Upper lobe of left lung (tissue), 6 donors: ENCODE measurements at regions not wholly inside any gene's neighbourhood (a gene's known extent, or its start where the extent isn't known, plus 50 kb on each side); places are given as distances from the start of the nearest gene placed in this dataset.
"Not testable (repeated sequence)": the region's sequence is repeated elsewhere in the genome, so short reads cannot be mapped to it uniquely, and the experiment has no call there.

Experiments used
- ATAC-seq, 2 donors: fragments of 200-7000 bp; cut with Tn5 transposase; one replicate each; pipeline ENCODE4 v1.9.1; 2022; ENCODE audit warnings: mild to moderate bottlenecking in 2 of 2, moderate library complexity in 2 of 2; ENCODE audit not compliant: low FRiP score in 2 of 2
- DNase-seq, 2 donors: peaks; one replicate each; pipeline ENCODE4 v3.0.0-alpha.2; 2019 to 2020
- H3K27ac ChIP-seq, 4 donors: fragments of 200-600 bp; sonication (generic); one replicate each; pipeline ENCODE4 v1.5.1; 2016 to 2019
- H3K27me3 ChIP-seq, 4 donors: fragments of 200-600 bp; sonication (generic); one replicate each; pipeline ENCODE4 v1.5.1; 2017 to 2019
- H3K36me3 ChIP-seq, 4 donors: fragments of 200-600 bp; sonication (generic); one replicate each; pipeline ENCODE4 v1.5.1; 2016 to 2019
- H3K4me1 ChIP-seq, 4 donors: fragments of 200-600 bp; sonication (generic); one replicate each; pipeline ENCODE4 v1.5.1; 2018 to 2019
- H3K4me3 ChIP-seq, 4 donors: fragments of 200-600 bp; sonication (generic); one replicate each; pipeline ENCODE4 v1.5.1; 2017 to 2019; ENCODE audit warnings: mild to moderate bottlenecking in 2 of 4, moderate library complexity in 1 of 4
- H3K9me3 ChIP-seq, 4 donors: fragments of 200-600 bp; sonication (generic); one replicate each; pipeline ENCODE4 v1.5.1; 2018 to 2019
- EP300 ChIP-seq, 4 donors: sonication (generic); formaldehyde crosslinking; IDR thresholded peaks; one replicate each; pipeline ENCODE4 v1.5.1; 2017; ENCODE audit warnings: antibody characterized with exemption in 4 of 4, control low read depth in 2 of 4
- POLR2A ChIP-seq, 4 donors: fragments of 450-650 bp; IDR thresholded peaks; one replicate each; pipeline ENCODE4 v1.5.1; 2016 to 2017; ENCODE audit warnings: antibody characterized with exemption in 4 of 4, mild to moderate bottlenecking in 2 of 4
- POLR2AphosphoS5 ChIP-seq, 2 donors: sonication (generic); formaldehyde crosslinking; IDR thresholded peaks; one replicate each; pipeline ENCODE4 v1.5.1; 2017; ENCODE audit warnings: antibody characterized with exemption in 2 of 2
- WGBS, 2 donors: methylation state at CpG; one replicate each; pipeline ENCODE4 v1.1.5; 2017 to 2018; 5-methylcytosine and 5-hydroxymethylcytosine counted together
- TF ChIP-seq, protein P1 (sequence below), 6 experiments: fragments of 450-650 bp in 4 of 6; fragments of 200-600 bp in 2 of 6; sonication (generic) in 2 of 6; IDR thresholded peaks; one replicate each; pipeline ENCODE4 v1.5.1; 2016 to 2019; ENCODE audit warnings: antibody characterized with exemption in 6 of 6
- donor health status: DM: no; HTN: no; CAD: no; lungs with moderate emphysema.
- donor health status: DM: no; HTN: yes; CAD: no; lungs with severe emphysema.

DNA sequence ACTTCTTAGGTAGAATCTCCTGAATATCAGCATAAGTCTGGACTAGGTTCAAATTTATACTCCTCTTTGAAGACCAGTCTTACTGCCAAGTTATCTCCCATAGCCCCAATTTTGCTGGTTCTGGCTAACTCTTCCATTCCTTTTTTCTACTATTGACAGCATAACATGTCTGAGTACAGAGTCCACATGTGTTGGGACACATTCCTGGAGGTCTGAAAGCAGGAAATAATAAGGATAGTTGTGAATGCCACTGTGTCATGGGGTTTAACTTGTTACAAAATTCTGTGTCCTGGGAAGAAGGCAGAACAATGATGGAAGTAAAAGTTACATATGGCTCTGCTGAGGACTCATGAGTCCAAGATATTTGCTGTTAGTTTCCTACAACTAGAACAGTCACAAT is 57.4 kb upstream of the ZBTB20 start:
- TF ChIP-seq POLR2AphosphoS5 (IDR thresholded peaks at IDR 0.05) (no peak), EP300 (IDR thresholded peaks at IDR 0.05) (no peak), POLR2A (IDR thresholded peaks at IDR 0.05) (no peak)
- TF ChIP-seq, protein P1, sequence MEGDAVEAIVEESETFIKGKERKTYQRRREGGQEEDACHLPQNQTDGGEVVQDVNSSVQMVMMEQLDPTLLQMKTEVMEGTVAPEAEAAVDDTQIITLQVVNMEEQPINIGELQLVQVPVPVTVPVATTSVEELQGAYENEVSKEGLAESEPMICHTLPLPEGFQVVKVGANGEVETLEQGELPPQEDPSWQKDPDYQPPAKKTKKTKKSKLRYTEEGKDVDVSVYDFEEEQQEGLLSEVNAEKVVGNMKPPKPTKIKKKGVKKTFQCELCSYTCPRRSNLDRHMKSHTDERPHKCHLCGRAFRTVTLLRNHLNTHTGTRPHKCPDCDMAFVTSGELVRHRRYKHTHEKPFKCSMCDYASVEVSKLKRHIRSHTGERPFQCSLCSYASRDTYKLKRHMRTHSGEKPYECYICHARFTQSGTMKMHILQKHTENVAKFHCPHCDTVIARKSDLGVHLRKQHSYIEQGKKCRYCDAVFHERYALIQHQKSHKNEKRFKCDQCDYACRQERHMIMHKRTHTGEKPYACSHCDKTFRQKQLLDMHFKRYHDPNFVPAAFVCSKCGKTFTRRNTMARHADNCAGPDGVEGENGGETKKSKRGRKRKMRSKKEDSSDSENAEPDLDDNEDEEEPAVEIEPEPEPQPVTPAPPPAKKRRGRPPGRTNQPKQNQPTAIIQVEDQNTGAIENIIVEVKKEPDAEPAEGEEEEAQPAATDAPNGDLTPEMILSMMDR (IDR thresholded peaks at IDR 0.05), result no peak
- no peaks in the 10 kb centered on the region for H3K27me3 ChIP-seq
- H3K9me3 ChIP-seq, result no peaks in the 10 kb centered on the region
- ATAC-seq (no peak), DNase-seq (no peak)
- no peak overlapping the region for H3K4me3 ChIP-seq
- H3K36me3 ChIP-seq, result no peaks in the 10 kb centered on the region
- no peak overlapping the region for H3K27ac ChIP-seq
- H3K4me1 ChIP-seq, result no peaks in the 10 kb centered on the region

DNA sequence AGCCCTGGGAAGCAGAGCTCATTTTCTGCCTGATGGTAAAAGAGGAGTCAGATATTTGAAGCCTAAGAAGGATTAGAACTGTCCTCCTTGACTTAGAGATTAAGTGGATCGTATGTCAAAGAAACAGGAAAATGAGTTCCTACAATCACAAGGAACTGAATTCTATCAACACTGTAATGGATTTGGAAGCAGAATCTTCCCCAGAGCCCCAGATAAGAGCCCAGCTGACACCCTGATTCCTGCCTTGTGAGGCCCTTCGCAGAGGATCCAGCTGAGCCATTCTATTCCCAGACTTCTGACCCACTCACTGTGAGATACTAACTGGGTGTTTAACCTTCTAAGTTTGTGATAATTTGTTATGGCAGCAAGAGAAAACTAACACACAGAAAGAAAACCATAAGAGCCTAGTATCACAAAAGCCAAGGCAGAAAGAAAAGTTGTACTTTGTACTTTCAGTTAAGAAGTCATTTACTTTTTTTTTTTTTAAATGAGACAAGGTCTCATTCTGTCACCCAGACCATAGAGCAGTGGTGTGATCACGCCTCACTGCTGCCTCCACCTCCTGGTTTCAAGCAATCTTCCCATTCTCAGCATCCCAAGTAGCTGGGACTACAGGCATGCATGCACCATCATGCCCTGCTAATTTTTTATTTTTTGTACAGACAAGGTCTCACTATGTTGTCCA is 61.1 kb upstream of the ZBTB20 start:
- H3K27me3 ChIP-seq, result no peaks in the 10 kb centered on the region
- TF ChIP-seq POLR2A (IDR thresholded peaks at IDR 0.05), result no peak
- TF ChIP-seq, protein P1 (IDR thresholded peaks at IDR 0.05), result no peak
- TF ChIP-seq EP300 (IDR thresholded peaks at IDR 0.05), result no peak
- TF ChIP-seq POLR2AphosphoS5 (IDR thresholded peaks at IDR 0.05), result no peak
- no peaks in the 10 kb centered on the region for H3K9me3 ChIP-seq
- WGBS, 2 donors, result 86 to 89% methylated on average over 3 of the region's 3 CpGs
- DNase-seq, result no peak
- H3K4me1 ChIP-seq, result no peaks in the 10 kb centered on the region
- no peak overlapping the region for H3K4me3 ChIP-seq
- no peaks in the 10 kb centered on the region for H3K36me3 ChIP-seq
- no peak overlapping the region for H3K27ac ChIP-seq
- no peak for ATAC-seq

DNA sequence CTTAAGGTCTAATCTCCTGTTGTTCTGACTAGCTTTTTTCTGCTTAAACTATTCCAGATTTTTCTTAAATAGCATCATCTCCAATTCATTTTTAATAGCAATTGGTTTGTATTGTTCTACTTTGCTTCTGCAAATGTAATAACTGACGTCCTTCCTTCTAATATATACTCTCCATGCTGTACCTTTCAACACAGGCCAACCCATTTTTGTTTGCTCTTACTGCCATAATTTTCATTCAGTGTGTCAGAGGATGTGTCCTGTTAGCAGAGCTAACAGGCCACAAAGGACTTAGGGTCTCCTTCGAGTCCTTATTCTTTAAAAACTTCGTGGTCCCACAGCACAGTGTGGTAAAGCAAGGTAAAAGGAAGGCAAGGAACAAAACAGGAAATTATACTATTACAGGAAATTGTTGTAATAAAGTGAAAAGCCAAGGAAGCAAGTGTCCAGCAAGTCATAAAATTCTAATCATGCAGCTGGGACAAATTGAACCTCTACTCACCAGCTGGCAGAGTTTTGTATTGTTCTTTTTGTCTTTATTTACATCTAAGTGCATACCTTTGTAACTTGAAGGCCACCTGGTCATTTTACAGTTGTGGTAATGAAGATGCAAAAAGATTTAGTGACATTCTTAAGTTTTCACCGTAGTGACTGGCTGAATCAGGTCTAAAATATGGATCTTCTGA is 64.9 kb upstream of the ZBTB20 start:
- ATAC-seq (no peak), DNase-seq (no peak)
- TF ChIP-seq, protein P1 (IDR thresholded peaks at IDR 0.05), result no peak
- TF ChIP-seq EP300 (IDR thresholded peaks at IDR 0.05) (no peak), POLR2AphosphoS5 (IDR thresholded peaks at IDR 0.05) (no peak), POLR2A (IDR thresholded peaks at IDR 0.05) (no peak)
- no peak overlapping the region for H3K4me3 ChIP-seq
- H3K27ac ChIP-seq, result no peak overlapping the region
- H3K4me1 ChIP-seq, result no peaks in the 10 kb centered on the region
- H3K27me3 ChIP-seq, result no peaks in the 10 kb centered on the region
- H3K36me3 ChIP-seq, result no peaks in the 10 kb centered on the region
- WGBS, 2 donors, result 48 to 50% methylated on average over 4 of the region's 4 CpGs
- no peaks in the 10 kb centered on the region for H3K9me3 ChIP-seq

DNA sequence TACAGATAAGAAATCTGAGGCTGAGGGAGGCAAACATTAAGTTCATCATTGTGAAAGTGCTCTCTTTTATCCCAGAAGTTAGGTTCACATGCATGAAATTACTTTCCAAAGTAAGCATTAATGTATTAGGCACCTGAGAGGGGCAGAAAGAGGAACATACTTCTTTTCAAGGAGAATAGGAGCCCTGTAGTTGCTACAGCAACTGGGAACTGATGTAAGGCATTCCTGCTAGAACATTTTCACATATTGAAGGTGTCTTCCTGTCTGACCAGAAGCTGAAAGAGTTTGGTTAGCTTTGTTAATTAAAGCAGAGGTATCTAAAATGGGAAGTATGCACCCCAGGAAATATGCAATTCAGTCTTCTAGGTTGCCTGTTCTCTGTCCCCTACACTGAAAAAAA is 65.5 kb upstream of the ZBTB20 start:
- ATAC-seq (no peak), DNase-seq (no peak)
- no peaks in the 10 kb centered on the region for H3K27me3 ChIP-seq
- H3K27ac ChIP-seq, result no peak overlapping the region
- no peak overlapping the region for H3K4me3 ChIP-seq
- no peaks in the 10 kb centered on the region for H3K9me3 ChIP-seq
- H3K36me3 ChIP-seq, result no peaks in the 10 kb centered on the region
- no peak for TF ChIP-seq POLR2A (IDR thresholded peaks at IDR 0.05)
- no peak for TF ChIP-seq EP300 (IDR thresholded peaks at IDR 0.05)
- TF ChIP-seq, protein P1 (IDR thresholded peaks at IDR 0.05), result no peak
- no peak for TF ChIP-seq POLR2AphosphoS5 (IDR thresholded peaks at IDR 0.05)
- H3K4me1 ChIP-seq, result peaks cover 0 to 3% (median 0%) of the 10 kb centered on the region in 4 donors

DNA sequence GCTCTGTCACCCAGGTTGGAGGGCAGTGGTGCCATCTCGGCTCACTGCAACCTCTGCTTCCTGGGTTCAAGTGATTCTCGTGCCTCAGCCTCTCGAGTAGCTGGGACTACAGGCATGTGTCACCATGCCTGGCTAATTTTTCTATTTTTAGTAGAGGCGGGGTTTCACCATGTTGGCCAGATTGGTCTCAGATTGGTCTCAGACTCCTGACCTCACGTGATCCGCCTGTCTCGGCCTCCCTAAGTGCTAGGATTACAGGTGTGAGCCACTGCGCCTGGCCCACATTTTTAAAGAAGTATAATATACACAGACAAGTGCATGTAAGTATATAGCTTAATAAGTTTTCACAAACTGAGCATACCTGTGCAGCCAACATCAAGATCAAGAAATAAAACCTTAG is 66.0 kb upstream of the ZBTB20 start:
- ATAC-seq, DNase-seq, H3K4me3 ChIP-seq, H3K36me3 ChIP-seq, H3K4me1 ChIP-seq, H3K27me3 ChIP-seq, H3K27ac ChIP-seq, H3K9me3 ChIP-seq: not testable (repeated sequence)
- 75 to 83% methylated on average over 8 of the region's 8 CpGs for WGBS, 2 donors
